ENCODE measurements at regions not wholly inside any gene's neighbourhood (a gene's known extent, or its start where the extent isn't known, plus 50 kb on each side); places are given as distances from the start of the nearest gene placed in this dataset.

DNA sequence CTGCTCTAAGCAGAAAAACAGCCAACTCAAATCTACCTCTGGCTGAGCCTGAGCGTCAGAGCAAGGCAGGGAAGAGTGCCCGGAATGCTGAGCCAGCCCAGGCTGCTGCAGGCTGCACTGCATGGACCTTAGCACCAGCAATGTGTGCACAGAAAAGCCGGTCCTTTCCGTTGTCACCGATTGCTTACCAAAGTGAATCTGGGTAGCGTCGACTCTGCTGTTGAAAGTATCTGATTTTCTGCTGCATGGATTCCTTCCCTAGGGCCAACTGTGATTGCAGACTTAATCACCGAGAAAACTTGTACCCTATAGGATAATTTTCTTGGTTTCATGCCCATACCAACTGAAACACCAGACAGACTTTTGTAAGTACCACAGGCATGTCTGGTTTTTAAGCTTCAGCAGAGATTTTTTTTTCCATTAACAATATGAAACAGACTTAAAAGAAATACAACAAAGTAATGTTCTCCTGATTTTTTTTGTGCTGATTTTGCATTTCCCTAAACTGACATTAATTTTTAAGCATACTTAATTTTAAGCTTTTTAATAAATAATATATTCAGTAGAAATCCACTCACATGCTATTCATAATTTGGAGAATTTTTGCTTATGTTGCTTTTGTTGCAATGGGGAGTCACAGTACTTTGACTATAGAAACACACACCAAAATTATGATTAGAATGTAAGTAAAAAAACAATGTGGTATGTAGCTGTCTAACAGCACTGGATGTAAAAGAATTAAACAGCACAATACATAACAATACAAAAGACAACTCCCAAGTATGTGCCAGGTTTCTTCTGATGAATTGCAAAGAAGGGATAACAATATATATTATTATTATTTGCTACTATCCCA lies 218.0 kb downstream of the THBS2 start:
- TF ChIP-seq, protein P1, sequence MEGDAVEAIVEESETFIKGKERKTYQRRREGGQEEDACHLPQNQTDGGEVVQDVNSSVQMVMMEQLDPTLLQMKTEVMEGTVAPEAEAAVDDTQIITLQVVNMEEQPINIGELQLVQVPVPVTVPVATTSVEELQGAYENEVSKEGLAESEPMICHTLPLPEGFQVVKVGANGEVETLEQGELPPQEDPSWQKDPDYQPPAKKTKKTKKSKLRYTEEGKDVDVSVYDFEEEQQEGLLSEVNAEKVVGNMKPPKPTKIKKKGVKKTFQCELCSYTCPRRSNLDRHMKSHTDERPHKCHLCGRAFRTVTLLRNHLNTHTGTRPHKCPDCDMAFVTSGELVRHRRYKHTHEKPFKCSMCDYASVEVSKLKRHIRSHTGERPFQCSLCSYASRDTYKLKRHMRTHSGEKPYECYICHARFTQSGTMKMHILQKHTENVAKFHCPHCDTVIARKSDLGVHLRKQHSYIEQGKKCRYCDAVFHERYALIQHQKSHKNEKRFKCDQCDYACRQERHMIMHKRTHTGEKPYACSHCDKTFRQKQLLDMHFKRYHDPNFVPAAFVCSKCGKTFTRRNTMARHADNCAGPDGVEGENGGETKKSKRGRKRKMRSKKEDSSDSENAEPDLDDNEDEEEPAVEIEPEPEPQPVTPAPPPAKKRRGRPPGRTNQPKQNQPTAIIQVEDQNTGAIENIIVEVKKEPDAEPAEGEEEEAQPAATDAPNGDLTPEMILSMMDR (IDR thresholded peaks at IDR 0.05) = no peak
- TF ChIP-seq POLR2A (IDR thresholded peaks at IDR 0.05) = no peak

Measured in heart left ventricle (tissue), 13 donors.